HG03571 (cell line): ENCODE measurements at regions not wholly inside any gene's neighbourhood (a gene's known extent, or its start where the extent isn't known, plus 50 kb on each side); places are given as distances from the start of the nearest gene placed in this dataset.

Experiments used
- ATAC-seq: cut with Tn5 transposase; IDR thresholded peaks from one replicate; pipeline ENCODE4 v1.9.1; 2021; ENCODE audit not compliant: unreplicated experiment

DNA sequence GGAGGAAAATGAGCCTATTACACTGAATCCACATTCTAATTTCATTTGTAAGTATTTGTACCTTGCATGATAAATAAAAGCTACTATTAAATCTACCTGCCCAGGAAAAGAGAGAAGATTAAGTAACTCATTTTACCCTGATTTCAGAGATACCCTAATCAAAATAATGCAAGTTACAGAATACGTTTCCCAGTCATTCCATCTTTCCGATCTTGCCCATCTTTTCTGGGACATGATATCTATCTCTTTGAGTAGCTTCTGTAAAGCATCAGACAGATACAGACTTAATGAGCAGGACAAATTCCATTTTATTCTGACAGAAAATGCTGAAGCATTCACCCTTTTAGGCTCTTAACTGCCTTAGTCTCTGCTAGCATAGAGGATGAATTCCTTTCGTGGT, 56.6 kb downstream of the SPRY2 start:
- ATAC-seq: no peak

DNA sequence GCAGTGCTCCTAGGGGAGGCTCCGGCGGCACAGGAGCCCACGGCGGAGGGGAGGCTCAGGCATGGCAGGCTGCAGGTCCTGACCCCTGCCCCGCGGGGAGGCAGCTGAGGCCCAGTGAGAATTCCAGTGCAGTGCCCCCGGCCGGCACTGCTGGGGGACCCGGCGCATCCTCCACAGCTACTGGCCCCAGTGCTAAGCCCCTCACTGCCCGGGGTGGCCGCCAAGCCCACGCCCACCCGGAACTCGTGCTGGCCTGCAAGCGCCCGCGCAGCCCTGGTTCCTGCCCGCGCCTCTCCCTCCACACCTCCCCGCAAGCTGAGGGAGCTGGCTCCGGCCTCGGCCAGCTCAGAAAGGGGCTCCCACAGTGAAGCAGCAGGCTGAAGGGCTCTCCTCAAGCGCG, 62.2 kb downstream of the SPRY2 start:
- no peak for ATAC-seq

- no peak for ATAC-seq
These were observed 64.3 kb downstream of the SPRY2 start for GRCh38 chr13:80276371-80277289.

- ATAC-seq: no peak
These were observed 66.3 kb downstream of the SPRY2 start for GRCh38 chr13:80274643-80275042.

DNA sequence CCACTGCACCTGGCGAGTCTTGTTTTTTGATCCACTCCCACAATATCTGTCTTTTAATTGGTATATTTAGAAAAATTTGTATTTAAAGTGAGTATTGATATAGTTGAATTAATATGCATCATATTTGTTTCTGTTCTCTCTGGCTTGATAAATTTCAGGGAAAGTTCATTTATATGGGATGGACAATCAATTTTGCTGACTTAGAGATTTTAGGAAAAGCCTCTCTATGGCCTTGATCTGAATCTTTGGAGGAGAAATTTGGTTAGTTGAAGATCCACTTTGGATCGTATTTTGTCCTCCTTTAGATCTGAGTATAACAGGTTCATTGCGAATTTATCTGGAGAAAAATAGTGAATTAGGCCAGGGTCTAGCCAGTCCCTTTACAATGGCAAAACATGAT, 67.2 kb downstream of the SPRY2 start:
- no peak for ATAC-seq

DNA sequence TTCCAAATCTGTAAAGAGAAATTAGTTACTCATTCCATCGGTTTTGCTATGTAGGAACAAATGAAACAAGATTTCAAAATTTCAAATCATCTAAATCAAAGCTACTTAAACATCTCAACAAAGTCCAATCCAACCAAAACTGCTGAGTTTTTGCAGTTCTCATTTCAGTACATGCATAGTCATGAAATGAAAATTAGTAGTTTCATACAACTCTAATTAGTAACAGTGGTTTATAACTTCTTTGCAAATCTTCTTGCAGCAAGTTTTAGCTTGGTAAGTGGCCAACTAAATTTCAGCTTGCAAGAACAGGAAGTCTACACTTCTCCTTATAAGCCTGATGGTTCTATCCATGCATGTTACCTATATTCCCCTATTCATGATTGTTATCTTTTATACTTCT, 75.6 kb downstream of the SPRY2 start:
- no peak for ATAC-seq

DNA sequence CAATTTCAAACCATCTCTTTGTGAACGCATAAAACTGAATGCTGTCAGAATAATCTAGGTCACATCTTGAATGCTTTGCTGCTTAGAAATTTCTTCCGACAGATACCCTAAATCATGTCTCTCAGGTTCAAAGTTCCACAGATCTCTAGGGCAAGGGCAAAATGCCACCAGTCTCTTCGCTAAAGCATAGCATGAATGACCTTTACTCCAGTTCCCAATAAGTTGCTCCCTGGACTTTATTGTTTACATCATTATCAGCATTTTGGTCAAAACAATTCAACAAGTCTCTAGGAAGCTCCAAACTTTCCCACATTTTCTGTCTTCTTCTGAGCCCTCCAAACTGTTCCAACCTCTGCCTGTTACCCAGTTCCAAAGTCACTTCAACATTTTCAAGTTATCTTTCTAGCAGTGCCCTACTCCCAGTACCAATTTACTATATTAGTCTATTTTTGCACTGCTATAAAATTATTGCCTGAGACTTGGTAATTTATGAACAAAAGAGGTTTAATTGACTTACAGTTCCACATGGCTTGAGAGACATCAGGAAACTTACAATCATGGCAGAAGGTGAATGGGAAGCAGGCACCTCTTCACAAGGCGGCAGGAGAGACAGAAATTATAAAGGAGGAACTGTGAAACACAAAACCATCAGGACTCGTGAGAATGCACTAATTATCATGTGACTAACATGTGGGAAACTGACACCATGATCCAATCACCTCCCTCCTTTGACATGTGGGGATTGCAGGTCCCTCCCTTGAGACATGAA, 77.0 kb downstream of the SPRY2 start:
- ATAC-seq: no peak

DNA sequence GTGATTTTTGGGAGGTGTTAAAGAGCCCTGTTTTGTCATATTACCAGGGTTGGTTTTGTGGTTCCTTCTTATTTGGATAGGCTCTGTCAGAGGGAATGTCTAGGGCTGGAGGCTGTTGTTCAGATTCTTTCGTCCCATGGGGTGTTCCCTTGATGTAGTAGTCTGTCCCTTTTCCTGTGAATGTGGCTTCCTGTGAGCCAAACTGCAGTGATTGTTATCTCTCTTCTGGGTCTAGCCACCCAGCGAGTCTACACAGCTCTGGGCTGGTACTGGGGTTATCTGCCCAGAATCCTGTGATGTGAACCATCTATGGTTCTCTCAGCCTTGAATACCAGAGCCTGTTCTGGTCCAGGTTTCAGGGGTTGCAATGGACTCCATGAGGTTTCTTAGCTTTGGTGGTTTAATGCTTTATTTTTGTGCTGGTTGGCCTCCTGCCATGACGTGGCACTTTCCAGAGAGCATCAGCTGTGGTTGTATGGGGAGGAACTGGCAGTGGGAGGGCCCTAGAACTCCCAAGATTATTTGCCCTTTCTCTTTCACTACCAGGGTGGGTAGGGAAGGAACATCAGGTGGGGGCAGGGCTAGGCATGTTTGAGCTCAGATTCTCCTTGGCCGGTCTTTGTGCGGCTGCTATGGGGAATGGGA, 78.8 kb downstream of the SPRY2 start:
- ATAC-seq: no peak

DNA sequence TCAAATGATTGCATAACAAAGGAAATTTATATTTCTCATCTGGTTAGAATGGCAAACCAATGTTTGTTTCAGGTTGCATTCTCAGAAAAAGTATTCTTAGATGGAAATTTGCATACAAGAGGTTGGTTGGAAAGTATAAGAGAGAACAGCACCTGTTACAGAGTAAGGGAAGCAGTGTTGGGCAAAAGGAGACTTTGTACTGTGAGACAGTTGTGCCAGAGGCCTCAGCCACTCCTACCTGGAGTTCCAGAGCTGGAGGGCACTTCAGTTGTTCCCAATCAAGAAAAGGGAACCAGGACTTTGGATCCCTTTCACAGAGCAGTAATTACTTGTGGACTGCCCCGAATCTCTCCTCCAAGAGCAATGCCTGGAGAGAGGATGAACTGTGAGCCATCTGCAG, 81.8 kb downstream of the SPRY2 start:
- ATAC-seq: peak; percentile 71

DNA sequence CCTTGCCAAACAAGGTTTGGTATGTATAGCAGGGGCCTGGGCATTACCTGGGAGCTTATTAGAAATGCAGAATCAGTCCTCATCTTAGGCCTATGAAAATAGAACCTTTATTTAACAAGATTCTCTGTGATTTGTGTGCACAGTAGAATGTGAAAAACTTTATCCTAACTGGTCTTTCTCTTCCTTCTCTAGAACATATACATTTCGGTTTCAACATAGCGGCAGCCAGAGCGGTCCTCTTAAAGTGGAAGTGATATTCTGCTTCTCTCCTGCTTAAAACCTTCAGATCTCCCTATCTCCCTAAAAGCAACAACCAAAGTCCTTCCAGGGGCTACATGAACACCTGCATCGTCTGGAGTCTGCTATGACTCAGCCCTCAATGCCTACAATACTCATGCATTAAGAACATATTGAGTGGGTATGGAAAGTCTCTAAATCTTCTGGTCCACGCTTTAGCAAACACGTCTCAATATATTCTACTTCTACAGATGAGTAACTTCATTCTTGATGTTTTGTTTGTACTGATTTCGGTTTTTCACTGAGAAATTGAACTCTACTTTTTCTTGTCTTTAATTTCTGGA, 84.5 kb downstream of the SPRY2 start:
- ATAC-seq: no peak

DNA sequence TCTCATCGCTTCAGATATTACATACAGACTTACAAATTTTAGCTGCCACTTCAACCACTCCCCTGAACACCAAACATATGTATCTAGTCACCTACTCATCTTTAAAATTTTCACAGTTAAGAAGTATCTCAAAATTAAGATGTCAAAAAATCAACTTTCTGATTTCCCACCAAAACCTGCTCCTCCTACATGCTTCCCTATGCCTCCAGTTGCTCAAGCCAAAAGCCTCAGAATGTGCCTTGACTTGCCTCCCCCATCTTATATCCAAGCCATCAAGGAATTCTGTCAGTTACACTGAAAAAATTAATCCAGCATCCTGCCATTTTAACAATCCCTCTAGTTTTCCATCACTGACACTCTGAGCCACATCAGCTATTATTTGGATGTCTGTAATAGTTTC, 85.0 kb downstream of the SPRY2 start:
- no peak for ATAC-seq

DNA sequence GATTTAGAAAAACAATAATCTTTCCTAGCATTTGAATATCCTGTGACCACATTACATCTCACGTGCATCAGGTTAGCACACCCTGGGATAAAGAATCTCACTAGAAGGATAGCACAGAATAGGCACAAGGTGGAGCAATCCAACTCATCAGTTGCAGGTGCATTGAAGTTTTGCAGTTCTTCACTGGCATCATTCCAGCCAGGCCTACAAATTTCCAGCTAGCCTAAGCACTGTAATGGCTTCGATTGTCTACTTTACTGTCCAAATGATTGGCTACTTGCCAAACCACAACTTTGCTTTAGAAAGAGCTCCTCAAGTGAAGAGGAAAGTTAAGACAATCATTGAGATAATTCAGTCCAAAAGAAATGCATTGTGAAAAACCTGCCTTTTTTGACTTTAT, 89.5 kb downstream of the SPRY2 start:
- no peak for ATAC-seq

DNA sequence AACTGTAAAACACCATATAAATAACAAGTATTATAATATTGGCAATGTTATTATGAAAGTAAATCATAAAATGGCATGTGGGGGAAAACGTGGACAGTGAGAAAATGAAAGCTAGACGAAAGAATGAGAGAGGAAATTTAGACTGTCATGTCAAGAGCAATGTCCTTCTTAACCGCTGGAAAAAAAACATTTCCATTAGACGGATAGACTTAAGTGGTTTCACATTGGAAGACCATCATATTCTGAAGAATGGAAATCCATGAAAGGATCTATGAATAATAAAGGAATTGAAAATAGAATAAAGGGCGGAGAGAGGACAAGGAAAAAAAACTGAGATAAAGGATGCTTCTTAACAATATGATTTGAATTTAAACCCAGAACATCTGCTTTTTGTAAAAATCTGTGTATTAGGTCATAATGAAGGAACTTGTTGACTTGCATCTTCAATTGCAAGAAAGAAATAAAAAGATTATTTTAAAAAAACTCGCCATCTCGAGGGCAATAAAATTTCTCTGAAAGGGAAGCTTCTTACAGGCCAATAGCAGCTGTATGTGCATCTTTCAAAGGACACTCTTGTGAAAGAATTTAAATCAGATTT, 90.6 kb downstream of the SPRY2 start:
- ATAC-seq: no peak

- no peak for ATAC-seq
These were observed 91.3 kb downstream of the SPRY2 start for GRCh38 chr13:80249516-80250212.

- ATAC-seq: no peak
These were observed 95.7 kb downstream of the SPRY2 start for GRCh38 chr13:80245162-80245733.

GRCh38 chr13:80244574-80244973, 96.4 kb downstream of the SPRY2 start:
- ATAC-seq: no peak

GRCh38 chr13:80242728-80243427, 98.0 kb downstream of the SPRY2 start:
- ATAC-seq: no peak

DNA sequence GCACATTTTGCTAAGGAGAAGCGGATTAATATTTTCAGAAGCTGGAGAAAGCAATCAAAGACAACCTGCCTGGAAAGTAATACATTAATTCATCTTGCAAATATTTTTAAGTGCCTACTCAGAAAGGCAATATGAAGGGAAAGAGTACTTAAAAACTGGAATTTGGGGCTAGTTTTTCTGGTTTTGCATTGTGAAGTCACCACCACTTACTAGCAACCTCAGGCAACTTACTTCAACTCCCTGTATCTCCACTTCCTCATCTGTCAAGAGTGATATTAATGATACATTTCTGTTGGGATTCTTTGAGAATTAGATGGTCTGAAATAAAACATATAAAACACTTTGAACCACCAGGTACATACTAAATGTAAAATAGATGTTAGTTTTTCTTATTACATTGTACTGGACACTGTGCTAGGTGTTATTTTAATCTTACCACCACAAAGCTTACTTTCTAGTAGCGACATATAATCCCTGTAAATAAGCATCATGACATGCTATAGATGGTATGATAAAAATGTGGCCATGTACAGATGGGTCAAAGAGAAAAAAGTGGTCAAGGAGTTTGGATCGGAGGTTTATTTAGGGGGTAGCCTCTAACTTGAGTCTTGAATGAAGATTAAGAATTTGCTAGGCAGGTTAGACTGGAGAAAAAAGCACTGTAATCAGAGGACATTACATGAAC, 101.2 kb downstream of the SPRY2 start:
- no peak for ATAC-seq

GRCh38 chr13:80239116-80239515, 101.8 kb downstream of the SPRY2 start:
- ATAC-seq: no peak
